COLO668 (cell line): ENCODE measurements at regions not wholly inside any gene's neighbourhood (a gene's known extent, or its start where the extent isn't known, plus 50 kb on each side); places are given as distances from the start of the nearest gene placed in this dataset.
"Not testable (repeated sequence)": the region's sequence is repeated elsewhere in the genome, so short reads cannot be mapped to it uniquely, and the experiment has no call there.

Source experiments
- DNase-seq: peaks from one replicate; lab custom pipeline; 2025; ENCODE audit not compliant: unreplicated experiment; lab: John Stamatoyannopoulos, UW

DNA sequence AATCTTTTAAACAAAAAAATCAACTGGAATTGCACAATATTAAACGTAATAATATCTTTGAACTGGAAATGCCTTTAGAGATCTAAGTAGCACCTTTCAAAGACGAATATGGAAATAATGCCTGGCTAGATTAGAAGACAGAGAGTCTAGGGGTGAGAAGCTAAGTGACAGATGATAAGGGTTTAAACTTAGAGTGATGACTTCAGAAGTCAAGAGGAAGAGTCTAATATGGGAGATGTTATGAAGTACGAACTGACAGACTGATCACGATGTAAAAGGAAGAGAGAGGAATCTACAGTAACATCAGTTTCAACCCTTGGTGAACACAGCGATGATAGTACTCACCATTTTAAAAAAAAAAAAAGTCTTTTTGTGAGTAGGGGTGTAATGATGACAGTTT, 57.9 kb downstream of the HINT1 start:
- no peak for DNase-seq

DNA sequence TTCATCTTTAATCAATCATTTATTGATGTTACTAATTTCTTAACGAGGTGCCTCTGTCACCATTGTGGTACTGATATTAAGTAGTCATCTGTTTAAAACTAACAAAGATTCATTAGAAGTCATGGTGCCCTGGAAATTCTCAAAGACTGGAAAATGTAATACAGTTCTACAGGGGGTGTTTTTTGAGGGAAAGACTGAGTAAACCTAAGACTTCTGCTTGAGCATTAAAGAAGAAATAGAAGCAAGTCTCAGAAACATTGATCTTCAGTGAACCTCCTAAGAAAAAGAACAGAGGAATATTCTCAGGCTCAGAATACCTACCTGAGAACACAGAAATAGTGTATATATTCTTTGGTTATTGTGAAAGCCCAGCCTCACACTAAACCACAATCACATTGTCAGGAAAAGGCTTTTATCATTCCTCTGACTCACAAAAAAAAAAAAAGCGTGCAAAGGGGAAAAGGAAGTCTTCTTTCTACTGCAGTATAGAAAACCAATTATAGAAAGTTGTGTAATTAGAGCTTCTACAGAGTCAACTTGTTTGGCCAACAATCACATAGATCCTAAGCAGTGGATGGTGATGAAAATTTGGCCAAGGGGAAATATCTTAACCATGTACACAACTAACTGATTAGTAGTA, 60.8 kb downstream of the HINT1 start:
- no peak for DNase-seq

DNA sequence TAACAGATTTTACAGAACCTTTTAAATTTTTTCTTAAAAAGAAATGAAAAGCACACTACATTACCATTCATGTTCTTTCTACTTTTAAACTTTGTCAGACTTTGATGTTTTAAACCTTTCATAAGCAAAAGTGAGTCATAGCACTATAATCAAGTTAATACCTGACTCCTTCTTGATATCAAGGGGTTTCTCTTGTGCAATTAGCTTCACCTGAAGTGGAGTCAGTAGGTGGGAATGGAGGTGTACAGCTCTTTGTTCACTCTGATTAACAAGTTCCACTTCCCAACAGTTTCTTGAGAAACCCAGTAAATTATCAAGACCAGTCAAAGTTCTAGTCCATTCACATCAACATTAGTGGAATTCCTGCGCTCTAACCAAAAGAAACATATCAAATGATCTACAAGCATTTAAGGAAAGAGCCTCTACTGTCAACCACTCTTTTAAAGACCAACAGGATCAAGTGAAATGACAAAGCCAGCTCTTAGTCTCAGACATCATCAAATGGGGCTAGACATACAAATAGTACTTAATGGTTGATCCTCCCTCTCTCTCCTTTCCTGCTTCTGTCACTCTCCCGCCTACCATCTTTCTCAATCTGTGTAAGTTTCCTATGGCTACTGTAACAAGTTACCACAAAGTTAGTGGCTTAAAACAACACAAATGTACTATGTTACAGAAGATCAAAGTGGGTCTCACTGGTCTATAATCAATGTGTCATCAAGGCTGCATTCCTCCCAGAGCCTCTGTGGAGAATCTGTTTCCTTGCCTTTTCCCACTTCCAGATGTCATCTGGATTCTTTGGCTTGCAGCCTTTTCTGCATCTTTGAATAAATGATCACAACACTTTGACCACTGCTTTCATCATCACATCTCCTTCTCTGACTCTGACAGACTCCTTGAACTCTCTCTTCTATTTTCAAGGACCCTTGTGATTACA, 68.0 kb downstream of the HINT1 start:
- DNase-seq: no peak

DNA sequence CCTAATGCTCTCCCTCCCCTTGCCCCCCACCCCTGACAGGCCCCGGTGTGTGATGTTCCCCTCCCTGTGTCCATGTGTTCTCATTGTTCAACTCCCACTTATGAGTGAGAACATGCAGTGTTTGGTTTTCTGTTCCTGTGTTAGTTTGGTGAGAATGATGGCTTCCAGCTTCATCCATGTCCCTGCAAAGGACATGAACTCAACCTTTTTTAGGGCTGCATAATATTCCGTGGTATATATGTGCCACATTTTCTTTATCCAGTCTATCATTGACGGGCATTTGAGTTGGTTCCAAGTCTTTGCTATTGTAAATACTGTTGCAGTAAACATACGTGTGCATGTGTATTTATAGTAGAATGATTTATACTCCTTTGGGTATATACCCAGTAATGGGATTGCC, 69.5 kb downstream of the HINT1 start:
- DNase-seq: not testable (repeated sequence)

DNA sequence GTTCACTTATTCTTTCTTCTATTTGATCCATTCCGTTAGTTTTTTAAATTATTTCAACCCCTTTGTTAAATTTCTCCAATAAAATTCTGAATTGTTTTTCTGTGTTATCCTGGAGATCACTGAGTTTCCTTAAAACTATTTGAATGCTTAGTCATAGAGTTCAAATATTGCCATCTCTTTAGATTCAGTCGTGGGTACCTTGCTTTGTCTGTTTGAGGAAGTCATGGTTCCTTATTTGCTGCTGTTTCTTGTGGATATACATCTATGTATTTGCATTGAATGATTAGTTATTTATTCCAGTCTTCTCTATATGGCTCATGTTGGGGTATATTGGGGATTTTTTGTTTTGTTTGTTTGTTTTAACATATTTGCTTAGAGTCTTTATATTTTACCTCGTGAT, 80.6 kb downstream of the HINT1 start:
- no peak for DNase-seq

DNA sequence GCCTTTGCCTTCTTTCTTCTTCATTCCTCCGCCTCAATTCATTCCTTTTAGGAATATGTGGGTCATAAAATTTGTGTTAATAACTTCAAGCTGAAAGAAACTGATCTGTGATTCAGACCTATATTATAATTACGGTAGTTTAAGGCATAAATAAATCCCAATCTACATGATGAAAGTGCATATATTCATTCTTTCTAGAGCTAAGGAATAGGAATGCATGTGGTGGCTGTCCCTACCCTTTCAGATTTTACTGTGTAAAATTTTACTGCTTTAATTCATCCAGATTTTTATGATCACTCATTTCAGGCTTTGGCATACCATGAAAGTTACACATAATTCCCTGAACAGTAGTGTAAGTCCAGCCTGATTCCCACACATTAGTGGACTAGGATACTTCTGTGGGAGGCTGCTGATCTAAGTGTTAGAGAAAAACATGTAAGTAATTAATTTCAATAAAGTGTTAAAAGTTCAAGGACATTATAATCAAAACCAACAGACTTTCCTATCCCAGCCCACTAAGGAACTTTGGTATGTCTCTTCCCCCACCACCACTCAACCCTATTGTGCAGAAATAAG, 83.1 kb downstream of the HINT1 start:
- DNase-seq: no peak

DNA sequence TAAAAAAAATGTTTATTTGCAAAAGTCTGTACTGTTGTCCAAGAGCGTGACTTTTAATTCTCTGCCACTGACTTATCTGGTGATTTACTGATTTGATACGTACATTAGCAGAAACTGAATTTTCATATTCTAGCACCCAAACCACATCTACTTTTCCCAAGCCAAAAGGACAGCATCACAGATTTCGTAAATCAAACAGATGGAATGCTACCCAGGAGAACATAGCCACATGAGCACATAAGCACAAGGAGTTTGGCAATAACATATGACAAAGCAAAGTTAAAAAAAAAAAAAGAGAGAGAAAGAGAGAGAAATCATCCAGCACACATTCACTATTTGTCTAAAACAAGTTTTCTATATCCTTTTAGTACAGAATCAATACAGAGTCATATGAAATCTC, 83.7 kb downstream of the HINT1 start:
- DNase-seq: no peak

DNA sequence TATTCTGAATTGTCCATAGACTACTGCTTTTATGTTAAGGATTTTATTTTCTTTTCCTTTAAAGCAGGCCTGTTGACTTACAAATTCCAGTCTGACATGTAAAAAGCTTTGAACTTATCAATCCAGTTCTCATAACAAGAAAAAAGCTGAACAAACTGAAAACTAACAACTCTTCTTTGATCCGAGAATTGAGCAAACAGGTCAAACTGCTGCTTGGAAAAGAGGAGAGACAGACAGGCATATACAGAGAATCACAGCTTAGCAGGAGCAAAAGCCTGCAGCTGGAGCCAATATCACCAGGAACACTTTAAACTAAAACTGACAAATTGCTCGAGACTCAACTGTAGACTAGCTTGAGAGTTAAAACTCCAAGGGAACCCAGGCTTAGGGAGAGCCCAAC, 85.8 kb downstream of the HINT1 start:
- no peak for DNase-seq

DNA sequence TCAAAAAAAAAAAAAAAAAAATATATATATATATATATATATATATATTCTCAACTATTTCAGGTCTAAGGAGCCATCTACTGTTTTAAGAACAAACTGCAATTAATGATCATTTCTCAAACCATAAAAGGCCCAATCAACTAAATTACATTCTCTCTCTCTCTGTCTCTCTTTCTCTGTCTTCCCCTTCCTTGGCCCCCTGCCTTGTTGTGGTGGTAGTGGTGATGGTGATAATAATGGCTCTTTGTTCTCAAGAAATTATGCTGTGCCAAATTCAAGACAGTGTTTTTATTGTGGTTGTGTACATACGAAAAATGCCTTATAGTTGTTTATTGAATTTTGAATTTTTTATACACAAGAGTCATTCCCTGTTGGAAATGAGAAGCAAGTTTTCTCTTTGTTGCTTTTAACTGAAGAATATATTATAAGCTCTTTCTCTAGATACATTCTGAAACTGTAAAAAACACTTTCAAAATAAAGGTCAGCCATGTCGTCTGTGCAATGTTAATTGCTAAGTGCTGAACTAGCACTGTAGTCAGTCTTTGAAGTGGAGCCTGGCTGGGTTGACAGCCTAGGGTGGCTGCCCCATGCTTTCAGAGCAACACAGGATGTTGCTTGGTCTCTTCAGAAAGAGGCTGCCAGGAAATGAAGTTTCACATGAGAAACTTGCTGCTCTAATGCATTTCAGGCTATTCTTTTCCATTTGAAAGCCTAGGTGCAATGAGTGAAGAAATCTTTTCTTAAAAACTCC, 96.0 kb downstream of the HINT1 start:
- no peak for DNase-seq

DNA sequence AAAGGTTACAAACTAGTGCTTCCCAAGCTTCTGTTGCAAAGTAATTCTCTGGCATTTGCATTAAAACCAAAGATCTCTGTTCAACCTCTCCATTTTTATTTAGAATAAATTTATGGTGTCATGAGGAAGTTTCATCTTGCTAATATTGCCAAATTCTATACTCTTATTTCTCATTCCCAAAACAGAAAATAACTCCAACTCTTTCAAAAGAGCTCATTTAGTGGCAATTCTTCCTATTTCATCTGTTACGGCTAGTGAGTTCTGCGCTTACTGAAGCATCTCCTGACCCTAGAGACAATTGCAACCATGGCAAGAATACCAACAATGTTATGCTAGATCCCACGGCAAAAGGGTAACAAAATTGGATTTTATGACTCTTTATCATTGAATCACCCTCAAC, 97.0 kb downstream of the HINT1 start:
- no peak for DNase-seq

DNA sequence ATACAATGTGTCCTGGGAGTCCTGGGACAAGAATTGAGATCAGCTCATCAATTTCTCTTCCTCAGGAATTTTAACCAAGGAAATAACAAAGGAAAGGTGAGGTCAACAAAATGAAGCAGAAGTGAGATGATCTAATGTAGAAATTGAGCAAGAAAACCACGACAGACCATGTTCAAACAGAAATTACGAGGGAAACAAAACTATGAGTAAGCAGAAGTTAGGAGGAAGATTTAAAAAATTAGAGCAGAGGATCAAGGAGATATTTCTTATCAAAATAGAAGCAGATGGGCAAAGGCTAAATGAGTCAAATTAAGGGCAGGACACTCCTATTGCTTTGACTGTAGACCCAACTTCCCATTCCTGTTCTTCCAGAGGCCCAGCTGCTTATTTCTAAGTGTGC, 97.4 kb downstream of the HINT1 start:
- no peak for DNase-seq

DNA sequence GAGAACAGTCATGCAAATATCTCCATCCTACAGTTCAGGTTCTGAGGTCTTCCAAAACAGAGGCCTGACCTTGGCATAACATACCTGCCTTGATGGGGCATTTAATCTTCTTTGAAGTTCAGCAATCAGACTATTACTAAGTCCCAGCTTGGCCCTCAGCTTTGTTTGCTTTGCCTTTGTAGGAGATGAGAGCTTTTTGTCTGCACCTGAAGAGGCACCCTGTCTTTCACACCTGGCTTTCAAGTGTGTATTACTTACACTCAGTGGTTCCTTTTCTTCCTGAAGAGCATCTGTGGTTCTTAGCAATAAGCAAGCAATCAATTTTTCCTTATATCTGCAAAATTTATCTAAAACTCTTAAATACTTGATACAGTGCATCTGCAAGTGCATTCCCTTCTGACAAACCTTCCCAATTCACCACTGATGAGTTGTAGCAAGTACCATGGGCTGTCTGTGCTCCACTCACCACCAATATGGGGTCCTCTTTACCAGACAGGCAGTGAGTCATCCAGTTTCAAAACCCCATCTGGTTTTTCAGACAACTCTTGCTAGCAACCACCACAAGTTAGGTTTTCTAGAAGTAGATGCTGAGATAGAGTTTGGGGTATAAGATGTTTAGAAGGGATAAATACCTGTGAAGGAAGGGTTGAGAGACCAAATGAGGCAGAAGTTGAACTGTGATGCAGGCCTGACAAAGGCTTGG, 100.2 kb downstream of the HINT1 start:
- DNase-seq: no peak

DNA sequence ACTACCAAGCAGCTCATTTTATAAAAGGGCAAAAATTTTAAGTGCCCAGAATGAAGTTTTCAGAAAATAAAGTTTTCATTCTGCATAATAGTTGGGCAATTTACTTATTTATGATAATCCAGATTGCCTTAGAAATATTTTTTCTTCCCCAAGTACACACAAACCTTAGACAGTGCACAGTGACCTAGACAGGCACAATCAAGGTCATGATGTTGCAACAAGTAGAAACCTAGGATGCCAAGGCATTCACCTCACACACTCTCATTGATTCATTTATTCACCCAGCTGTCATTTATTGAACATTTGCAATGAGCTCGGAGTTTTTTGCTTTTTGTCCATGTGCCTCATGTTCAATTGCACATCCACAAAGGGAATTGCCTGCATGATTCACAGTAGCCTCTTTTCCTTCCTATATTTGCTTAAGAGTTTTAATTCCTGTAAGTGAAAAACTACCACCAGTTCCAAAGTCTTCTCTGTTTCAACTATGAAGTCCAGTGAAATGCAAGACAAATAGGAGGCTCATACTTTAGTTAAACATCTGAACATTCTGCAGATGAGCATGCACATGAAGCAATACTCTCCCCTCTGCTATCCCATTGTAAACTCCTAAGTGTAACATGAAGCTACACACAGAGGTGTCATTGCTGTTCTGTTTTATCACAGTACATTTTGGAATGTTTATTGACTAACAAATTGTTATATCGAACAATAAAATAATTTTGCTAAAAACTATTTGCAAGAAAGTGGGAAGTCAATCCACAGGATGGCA, 122.9 kb downstream of the HINT1 start:
- no peak for DNase-seq

DNA sequence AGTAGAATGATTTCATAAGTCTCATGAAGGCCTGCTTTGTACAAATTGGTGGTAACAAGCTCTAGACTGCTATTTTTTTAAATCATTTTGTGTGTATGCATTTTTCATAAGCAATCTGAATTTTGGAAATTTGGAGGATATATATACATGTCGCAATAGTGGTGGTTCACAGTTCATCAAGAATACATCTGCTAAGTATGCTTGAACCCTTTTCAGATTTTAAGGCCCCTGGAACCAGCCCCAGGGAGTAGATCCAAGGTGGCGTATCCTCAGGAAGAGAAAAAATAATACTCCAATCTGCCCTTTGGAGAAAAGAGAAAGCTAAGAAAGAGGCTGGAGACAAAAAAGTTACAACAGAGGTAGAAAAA, 141.6 kb downstream of the HINT1 start:
- no peak for DNase-seq

DNA sequence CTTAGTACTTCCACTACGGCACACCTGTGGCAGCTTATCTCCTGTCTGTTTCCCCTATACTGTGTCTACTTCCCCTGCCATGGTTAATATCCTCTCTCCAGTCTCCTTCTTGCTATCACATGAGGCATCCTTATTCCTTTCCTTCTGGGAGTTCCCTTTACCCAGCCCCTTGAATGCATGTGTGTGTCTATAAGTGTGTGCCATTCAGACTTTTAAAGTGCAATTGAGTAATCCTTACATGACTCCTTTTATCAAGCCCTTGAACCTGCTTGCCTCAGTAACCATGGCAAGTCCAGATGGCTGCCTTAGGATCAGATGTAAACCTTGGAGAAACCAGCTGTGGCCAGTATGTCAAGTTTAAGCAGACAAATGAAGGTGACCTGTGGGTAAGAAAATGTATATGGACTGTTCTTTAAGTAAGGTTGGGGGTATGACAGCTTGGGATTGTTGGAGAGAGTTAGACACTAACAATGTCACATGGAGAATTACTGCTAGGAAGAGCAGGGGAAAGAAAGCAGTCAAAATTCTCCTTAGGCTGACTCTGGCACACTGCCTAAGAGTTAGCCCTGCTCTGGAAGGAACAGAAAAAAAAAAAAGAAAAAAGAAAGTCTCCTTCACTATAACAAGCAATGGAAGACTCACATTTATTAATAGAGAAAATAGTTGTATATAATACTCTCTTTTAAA, 142.1 kb downstream of the HINT1 start:
- no peak for DNase-seq

DNA sequence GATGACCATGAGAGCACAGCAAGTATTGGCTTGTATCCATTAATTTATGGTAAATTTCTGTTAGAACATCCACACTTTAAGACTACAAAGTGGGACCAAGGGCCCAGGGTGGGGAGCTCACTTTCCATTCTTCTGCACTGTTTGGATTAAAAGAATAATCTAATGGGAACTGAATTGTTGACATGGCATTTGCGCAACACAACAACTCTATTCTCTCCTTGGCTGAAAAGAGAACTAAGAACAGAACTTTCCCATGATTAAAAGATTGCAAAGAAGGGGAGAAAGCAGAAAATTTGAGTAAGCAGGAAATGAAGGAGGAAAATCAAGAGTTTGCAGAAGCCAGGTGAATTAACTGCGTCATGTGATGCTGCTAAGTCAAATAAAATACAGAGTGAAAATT, 143.4 kb downstream of the HINT1 start:
- no peak for DNase-seq

DNA sequence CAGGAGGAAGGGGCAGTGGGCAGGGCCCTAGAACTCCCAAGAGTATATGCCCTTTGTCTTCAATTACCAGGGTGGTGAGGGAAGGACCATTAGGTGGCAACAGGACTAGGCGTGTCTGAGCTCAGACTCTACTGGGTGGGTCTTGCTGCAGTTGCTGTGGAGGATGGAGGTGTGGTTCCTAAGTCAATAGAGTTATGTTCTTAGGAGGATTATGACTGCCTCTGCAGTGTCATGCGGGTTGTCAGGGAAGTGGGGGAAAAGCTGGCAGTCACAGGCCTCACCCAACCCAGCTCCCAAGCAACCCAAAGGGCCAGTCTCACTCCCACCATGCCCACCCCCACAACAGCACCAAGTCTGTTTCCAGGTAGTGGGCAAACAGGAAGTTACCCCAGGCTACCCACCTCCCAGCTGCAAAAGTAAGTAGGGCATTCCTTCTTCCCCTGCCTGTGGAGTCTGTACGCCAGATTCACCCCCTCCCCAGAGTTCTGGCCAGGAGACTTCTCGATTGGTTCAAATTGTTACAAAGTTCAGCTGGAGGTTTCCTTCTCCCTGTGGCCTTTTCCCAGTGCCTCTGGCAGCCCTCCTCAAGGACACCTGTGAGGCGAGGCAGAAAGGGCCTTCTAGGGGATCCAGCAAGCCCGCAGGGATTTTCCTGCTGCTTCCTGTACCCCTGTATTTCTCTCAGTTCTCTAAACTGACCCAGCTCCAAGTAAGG, 145.3 kb downstream of the HINT1 start:
- no peak for DNase-seq

DNA sequence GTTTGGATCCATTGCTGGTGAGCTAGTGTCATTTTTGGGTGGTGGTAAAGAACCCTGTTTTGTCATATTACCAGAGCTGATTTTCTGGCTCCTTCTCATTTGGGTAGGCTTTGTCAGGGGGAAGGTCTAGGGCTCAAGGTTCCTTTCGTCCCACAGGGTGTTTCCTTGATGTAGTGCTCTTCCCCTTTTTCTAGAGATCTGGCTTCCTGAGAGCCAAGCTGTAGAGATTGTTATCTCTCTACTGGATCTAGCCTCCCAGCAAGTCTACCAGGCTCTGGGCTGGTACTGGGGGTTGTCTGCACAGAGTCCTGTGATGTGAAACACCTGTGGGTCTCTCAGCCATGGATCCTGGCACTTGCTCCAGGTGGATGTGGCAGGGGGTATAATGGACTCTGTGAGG, 145.9 kb downstream of the HINT1 start:
- DNase-seq: no peak

DNA sequence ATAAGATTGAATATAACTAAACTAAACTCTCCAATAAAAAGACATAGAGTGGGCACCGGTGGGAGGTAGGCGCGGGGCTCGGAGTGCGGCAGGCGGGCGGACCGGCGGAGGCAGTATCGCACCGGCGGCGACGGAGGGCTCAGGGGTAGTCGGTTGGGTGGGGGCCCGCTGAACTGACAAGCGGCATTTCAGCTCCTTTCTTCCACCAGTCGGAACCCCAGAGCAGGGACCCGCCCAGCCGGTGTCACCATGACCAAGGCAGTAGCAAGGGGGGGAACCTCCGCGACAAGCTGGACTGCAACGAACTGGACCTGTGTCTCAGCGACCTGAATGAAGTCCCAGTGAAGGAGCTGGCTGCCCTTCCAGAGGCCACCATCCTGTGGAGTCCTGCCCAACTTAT, 156.7 kb downstream of the HINT1 start:
- DNase-seq: no peak
